ENCODE measurements at regions not wholly inside any gene's neighbourhood (a gene's known extent, or its start where the extent isn't known, plus 50 kb on each side); places are given as distances from the start of the nearest gene placed in this dataset.

GRCh38 chr2:2846332-2847208, 515.5 kb upstream of the MYT1L start:
- Histone ChIP-seq H3K4me1 (peaks cover 0 to 11% (median 5%) of the 10 kb centered on the region in 6 donors), H3K27ac (no peak overlapping the region), H3K9me3 (no peaks in the 10 kb centered on the region), H3K27me3 (replicated peaks in 1 of 7) (peaks cover 0 to 9% (median 0%) of the 10 kb centered on the region in 7 donors), H3K36me3 (no peaks in the 10 kb centered on the region), H3K4me3 (no peak overlapping the region)
- peak; percentile 70 for DNase-seq
- TF ChIP-seq POLR2AphosphoS5 (IDR thresholded peaks at IDR 0.05) (no peak), CTCF (IDR thresholded peaks at IDR 0.05 in 8 of 11, conservative IDR thresholded peaks at IDR 0.05 in 3 of 11) (no peak), POLR2A (IDR thresholded peaks at IDR 0.05) (no peak)
- intact Hi-C loops (cut with DNase I; ENCODE audit: low total_unique reads) = no loop called here
- 48 to 60% (median 55%) methylated on average over 16 to 17 of the region's 17 CpGs for WGBS, 5 donors

- Histone ChIP-seq H3K36me3 (no peaks in the 10 kb centered on the region), H3K9me3 (no peaks in the 10 kb centered on the region), H3K4me3 (no peak overlapping the region), H3K27ac (no peak overlapping the region), H3K4me1 (peaks cover 0 to 11% (median 5%) of the 10 kb centered on the region in 6 donors), H3K27me3 (replicated peaks in 1 of 7) (peaks cover 0 to 9% (median 0%) of the 10 kb centered on the region in 7 donors)
- intact Hi-C loops (cut with DNase I; ENCODE audit: low total_unique reads) = no loop called here
- 53 to 66% (median 65%) methylated on average over 14 of the region's 14 CpGs for WGBS, 5 donors
- peak; percentile 45 for DNase-seq
- TF ChIP-seq POLR2AphosphoS5 (IDR thresholded peaks at IDR 0.05) = no peak
- TF ChIP-seq POLR2A (IDR thresholded peaks at IDR 0.05) = no peak
- no peak for TF ChIP-seq CTCF (IDR thresholded peaks at IDR 0.05 in 8 of 11, conservative IDR thresholded peaks at IDR 0.05 in 3 of 11)
Measured at GRCh38 chr2:2845806-2846315, 514.8 kb upstream of the MYT1L start.

GRCh38 chr2:2845267-2845666, 514.2 kb upstream of the MYT1L start:
- Histone ChIP-seq H3K4me1 (peaks cover 0 to 11% (median 5%) of the 10 kb centered on the region in 6 donors), H3K9me3 (no peaks in the 10 kb centered on the region), H3K27ac (no peak overlapping the region), H3K36me3 (no peaks in the 10 kb centered on the region), H3K27me3 (replicated peaks in 1 of 7) (peaks cover 0 to 9% (median 0%) of the 10 kb centered on the region in 7 donors), H3K4me3 (no peak overlapping the region)
- peak; percentile 69 for DNase-seq
- intact Hi-C loops (cut with DNase I; ENCODE audit: low total_unique reads) = no loop called here
- no peak for TF ChIP-seq CTCF (IDR thresholded peaks at IDR 0.05 in 8 of 11, conservative IDR thresholded peaks at IDR 0.05 in 3 of 11)
- no peak for TF ChIP-seq POLR2A (IDR thresholded peaks at IDR 0.05)
- TF ChIP-seq POLR2AphosphoS5 (IDR thresholded peaks at IDR 0.05) = no peak
- WGBS, 5 donors = 84 to 91% (median 86%) methylated on average over 11 of the region's 11 CpGs

GRCh38 chr2:2843969-2844548, 513.0 kb upstream of the MYT1L start:
- DNase-seq = peak; percentile 56
- TF ChIP-seq POLR2AphosphoS5 (IDR thresholded peaks at IDR 0.05) = no peak
- no peak for TF ChIP-seq POLR2A (IDR thresholded peaks at IDR 0.05)
- TF ChIP-seq CTCF (IDR thresholded peaks at IDR 0.05 in 8 of 11, conservative IDR thresholded peaks at IDR 0.05 in 3 of 11) = peak in 2 of 11 experiments; percentile 9 to 24
- 88 to 94% (median 92%) methylated on average over 11 of the region's 11 CpGs for WGBS, 5 donors
- Histone ChIP-seq H3K27me3 (replicated peaks in 1 of 7) (peaks cover 0 to 4% (median 0%) of the 10 kb centered on the region in 7 donors), H3K4me1 (peaks cover 0 to 11% (median 2%) of the 10 kb centered on the region in 6 donors), H3K27ac (no peak overlapping the region), H3K9me3 (no peaks in the 10 kb centered on the region), H3K36me3 (no peaks in the 10 kb centered on the region), H3K4me3 (no peak overlapping the region)
- intact Hi-C loops (cut with DNase I; ENCODE audit: low total_unique reads) = no loop called here

Measured in spleen (tissue), 11 donors.